Endothelial cell of umbilical vein (primary cell): ENCODE measurements at regions not wholly inside any gene's neighbourhood (a gene's known extent, or its start where the extent isn't known, plus 50 kb on each side); places are given as distances from the start of the nearest gene placed in this dataset.

Experiments
- BruUV-seq: library from RNA; stranded (reverse); fragments of 400-500 nt; replicated peaks from 2 replicates; lab custom pipeline; 2021; lab: Mats Ljungman, UMichigan
- CTCF ChIA-PET: fragments of 300-600, 350-600 bp; sonication (Branson Sonifier 250); formaldehyde crosslinking; loops from one replicate; lab custom pipeline; 2021; ENCODE audit warnings: antibody characterized with exemption, inconsistent platforms; lab: Charles Lee
- POLR2A ChIA-PET: fragments of 300-600, 350-600 bp; sonication (Branson Sonifier 250); formaldehyde crosslinking; loops from one replicate; lab custom pipeline; 2021; ENCODE audit warnings: antibody characterized with exemption, inconsistent platforms; lab: Charles Lee
- DNase-seq: peaks from one replicate; pipeline ENCODE4 v3.0.0-alpha.2; 2011; ENCODE audit warnings: low read depth, low spot score
- FAIRE-seq: peaks from 2 replicates; lab custom pipeline; 2011; peaks lifted over from hg19 to GRCh38; lab: Jason Lieb, UNC
- H2AFZ ChIP-seq: 2 replicates; pipeline ENCODE4 v1.6.0; 2012; ENCODE audit warnings: low read depth, low read length, control low read depth, inconsistent platforms
- H3K27ac ChIP-seq: 2 replicates; pipeline ENCODE4 v1.5.1; 2011; ENCODE audit warnings: low read depth, mild to moderate bottlenecking, control low read depth, low read length, moderate library complexity; ENCODE audit not compliant: insufficient read depth
- H3K27me3 ChIP-seq, 2 experiments: 2 replicates each; pipeline versions ENCODE4 v1.6.0 to v1.6.1; 2011; ENCODE audit warnings: low read length in 2 of 2, mixed read lengths in 1 of 2; ENCODE audit not compliant: control insufficient read depth in 2 of 2, insufficient read depth in 2 of 2
- H3K36me3 ChIP-seq, 2 experiments: 2 replicates in 1 of 2; 3 replicates in 1 of 2; pipeline ENCODE4 v1.5.1; 2011; ENCODE audit warnings: low read length in 2 of 2, mild to moderate bottlenecking in 1 of 2, moderate library complexity in 1 of 2; ENCODE audit not compliant: control insufficient read depth in 2 of 2, insufficient read depth in 2 of 2; ENCODE audit errors: extremely low read depth in 1 of 2
- H3K4me1 ChIP-seq: 3 replicates; pipeline ENCODE4 v1.5.1; 2011; ENCODE audit warnings: mild to moderate bottlenecking, low read length; ENCODE audit not compliant: control insufficient read depth, insufficient read depth; ENCODE audit errors: extremely low read depth
- H3K4me2 ChIP-seq: 2 replicates; pipeline ENCODE4 v1.6.1; 2011; ENCODE audit warnings: low read length, control low read depth, mixed read lengths; ENCODE audit not compliant: insufficient read depth
- H3K4me3 ChIP-seq, 3 experiments: fragments of 200-600 bp in 1 of 3; sonication (generic), shearing (Covaris generic) in 1 of 3; replicated peaks in 1 of 3; 2 replicates each; pipeline ENCODE4 v1.5.1; 2011 to 2016; ENCODE audit warnings: control low read depth in 3 of 3, low read length in 3 of 3, mild to moderate bottlenecking in 2 of 3, inconsistent platforms in 1 of 3, low read depth in 1 of 3, moderate library complexity in 1 of 3; ENCODE audit not compliant: insufficient read depth in 1 of 3
- H3K79me2 ChIP-seq: 2 replicates; pipeline ENCODE4 v1.6.0; 2012; ENCODE audit warnings: low read length, inconsistent platforms; ENCODE audit not compliant: control insufficient read depth, insufficient read depth
- H3K9ac ChIP-seq: replicated peaks from 2 replicates; pipeline ENCODE3; 2011; ENCODE audit warnings: low read length, control low read depth; ENCODE audit not compliant: insufficient read depth; ENCODE audit errors: extremely low read depth
- H3K9me1 ChIP-seq: replicated peaks from 3 replicates; pipeline ENCODE4 v1.6.0; 2011; ENCODE audit warnings: mild to moderate bottlenecking, low read length; ENCODE audit not compliant: control insufficient read depth, insufficient read depth; ENCODE audit errors: extremely low read depth
- H3K9me3 ChIP-seq: replicated peaks from 2 replicates; pipeline ENCODE4 v1.5.1; 2012; ENCODE audit warnings: low read length, inconsistent platforms; ENCODE audit not compliant: control insufficient read depth, insufficient read depth
- H4K20me1 ChIP-seq: replicated peaks from 2 replicates; pipeline ENCODE3; 2011; ENCODE audit warnings: mild to moderate bottlenecking, low read length; ENCODE audit not compliant: control insufficient read depth, insufficient read depth; ENCODE audit errors: extremely low read depth
- EZH2 ChIP-seq: IDR thresholded peaks from 2 replicates; pipeline ENCODE4 v1.6.1; 2012; ENCODE audit warnings: borderline replicate concordance, low read depth, mild to moderate bottlenecking, moderate library complexity, low read length, inconsistent platforms; ENCODE audit not compliant: severe bottlenecking
- JUN ChIP-seq: IDR thresholded peaks from 2 replicates; pipeline ENCODE4 v1.6.1; 2011; ENCODE audit warnings: borderline replicate concordance, low read depth; ENCODE audit not compliant: insufficient read length, insufficient read depth
- POLR2A ChIP-seq: IDR thresholded peaks from 2 replicates; pipeline ENCODE4 v1.6.1; 2012; ENCODE audit warnings: low read depth, mild to moderate bottlenecking, control low read depth, low read length
- POLR2AphosphoS5 ChIP-seq: IDR thresholded peaks from 2 replicates; pipeline ENCODE4 v1.6.1; 2012; ENCODE audit warnings: low read depth, mild to moderate bottlenecking, control low read depth, low read length, moderate library complexity; ENCODE audit not compliant: insufficient read depth
- dilution Hi-C: fragments of 300-500 bp; cut with MboI; formaldehyde crosslinking; loops from one replicate; pipeline ENCODE4 v1.15.0; 2019; ENCODE audit warnings: low sequenced_read_pairs; ENCODE audit not compliant: extremely low pct_ligation_motif_present
- intact Hi-C: fragments of 100-400 bp; cut with micrococcal nuclease; formaldehyde crosslinking; loops from one replicate; pipeline ENCODE4 v1.10.0; 2022
- TF ChIP-seq, protein P1 (sequence below), 2 donors: IDR thresholded peaks; 1 replicate in 1 of 2; 2 replicates in 1 of 2; pipeline ENCODE4 v1.5.1; 2011; ENCODE audit warnings: low read length in 2 of 2, mild to moderate bottlenecking in 2 of 2, moderate library complexity in 2 of 2, control low read depth in 1 of 2, inconsistent platforms in 1 of 2, low read depth in 1 of 2; ENCODE audit not compliant: insufficient read depth in 1 of 2; ENCODE audit errors: extremely low read depth in 1 of 2

DNA sequence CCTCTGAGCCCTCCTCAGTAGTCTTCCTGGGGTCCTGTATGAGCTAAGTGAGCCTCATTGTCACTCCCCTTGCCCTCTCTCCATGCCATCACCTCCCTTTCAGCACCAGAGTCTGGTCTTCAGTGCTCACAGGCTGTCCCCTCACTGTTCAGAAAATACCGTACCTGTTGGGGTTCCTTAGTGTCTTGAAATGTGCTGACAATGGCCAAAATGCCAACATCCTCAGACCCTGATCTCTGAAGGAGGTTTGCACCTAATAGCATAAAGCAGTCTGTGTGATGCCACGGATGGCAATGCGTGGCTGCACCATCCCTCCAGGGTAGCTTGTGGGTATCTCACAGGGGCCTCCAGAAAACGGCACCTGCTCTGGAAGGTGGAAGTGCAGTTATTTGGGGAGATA lies 301.0 kb upstream of the TLE3 start:
- TF ChIP-seq, protein P1, sequence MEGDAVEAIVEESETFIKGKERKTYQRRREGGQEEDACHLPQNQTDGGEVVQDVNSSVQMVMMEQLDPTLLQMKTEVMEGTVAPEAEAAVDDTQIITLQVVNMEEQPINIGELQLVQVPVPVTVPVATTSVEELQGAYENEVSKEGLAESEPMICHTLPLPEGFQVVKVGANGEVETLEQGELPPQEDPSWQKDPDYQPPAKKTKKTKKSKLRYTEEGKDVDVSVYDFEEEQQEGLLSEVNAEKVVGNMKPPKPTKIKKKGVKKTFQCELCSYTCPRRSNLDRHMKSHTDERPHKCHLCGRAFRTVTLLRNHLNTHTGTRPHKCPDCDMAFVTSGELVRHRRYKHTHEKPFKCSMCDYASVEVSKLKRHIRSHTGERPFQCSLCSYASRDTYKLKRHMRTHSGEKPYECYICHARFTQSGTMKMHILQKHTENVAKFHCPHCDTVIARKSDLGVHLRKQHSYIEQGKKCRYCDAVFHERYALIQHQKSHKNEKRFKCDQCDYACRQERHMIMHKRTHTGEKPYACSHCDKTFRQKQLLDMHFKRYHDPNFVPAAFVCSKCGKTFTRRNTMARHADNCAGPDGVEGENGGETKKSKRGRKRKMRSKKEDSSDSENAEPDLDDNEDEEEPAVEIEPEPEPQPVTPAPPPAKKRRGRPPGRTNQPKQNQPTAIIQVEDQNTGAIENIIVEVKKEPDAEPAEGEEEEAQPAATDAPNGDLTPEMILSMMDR (IDR thresholded peaks at IDR 0.05; ENCODE audit: extremely low read depth in 1 of 2, insufficient read depth in 1 of 2, low read depth in 1 of 2, low read length in 2 of 2), result no peak
- TF ChIP-seq JUN, result no peak
- no peak for TF ChIP-seq POLR2AphosphoS5
- TF ChIP-seq EZH2, result no peak
- no peak for TF ChIP-seq POLR2A
- no peaks in the 10 kb centered on the region for H3K27me3 ChIP-seq
- H3K4me3 ChIP-seq, result no peak overlapping the region
- BruUV-seq, result no TSS peak
- dilution Hi-C loops (no loop called here), intact Hi-C loops (no loop called here)
- H3K9ac ChIP-seq, result no peak overlapping the region
- no peak overlapping the region for H3K27ac ChIP-seq
- no peaks in the 10 kb centered on the region for H3K79me2 ChIP-seq
- H3K9me3 ChIP-seq, result no peaks in the 10 kb centered on the region
- H3K36me3 ChIP-seq, result no peaks in the 10 kb centered on the region
- no peaks in the 10 kb centered on the region for H3K9me1 ChIP-seq
- H2AFZ ChIP-seq, result no peak overlapping the region
- ChIA-PET CTCF (no interaction called here), POLR2A (no interaction called here)
- FAIRE-seq, result no peak
- H3K4me1 ChIP-seq, result no peaks in the 10 kb centered on the region
- H4K20me1 ChIP-seq, result no peaks in the 10 kb centered on the region
- H3K4me2 ChIP-seq, result no peak overlapping the region
- DNase-seq, result no peak

- Histone ChIP-seq H4K20me1 (no peaks in the 10 kb centered on the region), H3K4me2 (no peak overlapping the region), H3K4me1 (no peaks in the 10 kb centered on the region), H3K79me2 (no peaks in the 10 kb centered on the region), H3K9me3 (no peaks in the 10 kb centered on the region), H3K9ac (no peak overlapping the region), H3K36me3 (no peaks in the 10 kb centered on the region), H3K27me3 (no peaks in the 10 kb centered on the region), H3K9me1 (no peaks in the 10 kb centered on the region), H3K27ac (no peak overlapping the region), H2AFZ (no peak overlapping the region), H3K4me3 (no peak overlapping the region)
- DNase-seq (no peak), FAIRE-seq (no peak)
- ChIA-PET POLR2A (no interaction called here), CTCF (no interaction called here)
- dilution Hi-C loops (no loop called here), intact Hi-C loops (no loop called here)
- BruUV-seq, result no TSS peak
- TF ChIP-seq JUN, result no peak
These were observed 299.1 kb upstream of the TLE3 start for GRCh38 chr15:70396807-70397206.
